ENCODE measurements at regions not wholly inside any gene's neighbourhood (a gene's known extent, or its start where the extent isn't known, plus 50 kb on each side); places are given as distances from the start of the nearest gene placed in this dataset.

DNA sequence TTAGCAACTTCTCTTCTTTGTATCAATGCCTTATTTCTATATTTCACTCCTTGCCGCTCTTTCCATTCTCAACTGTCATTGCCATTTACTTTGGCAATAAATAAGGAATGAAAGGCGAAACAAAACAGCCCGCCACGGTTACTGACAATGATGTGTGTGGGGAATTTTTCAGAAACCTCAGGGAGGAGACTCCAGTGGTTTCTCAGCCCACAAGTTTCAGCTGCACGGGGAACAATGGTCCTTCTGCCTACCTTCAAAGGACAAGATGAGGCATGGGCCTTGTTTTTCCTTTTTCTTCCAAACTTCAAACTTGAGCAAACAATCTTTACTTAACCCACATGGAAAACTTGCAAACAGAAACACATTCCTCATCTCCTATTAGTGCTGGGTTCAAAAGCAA lies 409.4 kb downstream of the METTL15 start:
- H3K4me1 Mint-ChIP-seq = no peaks in the 10 kb centered on the region

DNA sequence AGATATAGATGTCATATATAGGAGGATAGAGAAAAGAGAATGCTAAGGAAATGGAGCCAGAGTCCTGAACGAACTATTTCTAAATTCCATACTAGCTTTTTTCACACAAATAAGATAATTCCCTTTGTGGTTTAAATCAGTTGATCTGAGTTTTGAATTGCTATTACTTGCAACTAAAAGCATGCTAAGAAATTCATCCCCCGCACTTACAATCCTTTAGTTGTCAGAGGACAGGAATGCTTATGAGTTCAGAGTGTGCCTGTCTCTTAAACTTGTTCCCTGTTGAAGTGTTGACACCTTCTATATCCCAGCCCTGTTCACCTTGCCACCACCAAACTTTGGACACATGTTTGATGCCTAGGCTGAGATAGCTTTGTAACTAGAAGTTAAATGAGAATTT lies 406.2 kb downstream of the METTL15 start:
- H3K36me3 Mint-ChIP-seq (ENCODE audit: low read depth) = no peaks in the 10 kb centered on the region
- CTCF ChIA-PET = no interaction called here
- H3K9me3 Mint-ChIP-seq = peaks cover 2% of the 10 kb centered on the region
- intact Hi-C loops (cut with micrococcal nuclease) = no loop called here
- no peaks in the 10 kb centered on the region for H3K4me1 Mint-ChIP-seq
- no peak overlapping the region for H3K4me3 Mint-ChIP-seq
- TF ChIP-seq, protein P1, sequence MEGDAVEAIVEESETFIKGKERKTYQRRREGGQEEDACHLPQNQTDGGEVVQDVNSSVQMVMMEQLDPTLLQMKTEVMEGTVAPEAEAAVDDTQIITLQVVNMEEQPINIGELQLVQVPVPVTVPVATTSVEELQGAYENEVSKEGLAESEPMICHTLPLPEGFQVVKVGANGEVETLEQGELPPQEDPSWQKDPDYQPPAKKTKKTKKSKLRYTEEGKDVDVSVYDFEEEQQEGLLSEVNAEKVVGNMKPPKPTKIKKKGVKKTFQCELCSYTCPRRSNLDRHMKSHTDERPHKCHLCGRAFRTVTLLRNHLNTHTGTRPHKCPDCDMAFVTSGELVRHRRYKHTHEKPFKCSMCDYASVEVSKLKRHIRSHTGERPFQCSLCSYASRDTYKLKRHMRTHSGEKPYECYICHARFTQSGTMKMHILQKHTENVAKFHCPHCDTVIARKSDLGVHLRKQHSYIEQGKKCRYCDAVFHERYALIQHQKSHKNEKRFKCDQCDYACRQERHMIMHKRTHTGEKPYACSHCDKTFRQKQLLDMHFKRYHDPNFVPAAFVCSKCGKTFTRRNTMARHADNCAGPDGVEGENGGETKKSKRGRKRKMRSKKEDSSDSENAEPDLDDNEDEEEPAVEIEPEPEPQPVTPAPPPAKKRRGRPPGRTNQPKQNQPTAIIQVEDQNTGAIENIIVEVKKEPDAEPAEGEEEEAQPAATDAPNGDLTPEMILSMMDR (IDR thresholded peaks at IDR 0.05) = no peak
- H3K27me3 Mint-ChIP-seq = no peaks in the 10 kb centered on the region
- no peak for DNase-seq
- ATAC-seq (ENCODE audit: low read depth) = no peak
- POLR2A ChIA-PET = no interaction called here
- H3K27ac Mint-ChIP-seq = no peak overlapping the region

More for the DNA sequence above, 409.4 kb downstream of the METTL15 start:
- Mint-ChIP-seq H3K36me3 (ENCODE audit: low read depth) (no peaks in the 10 kb centered on the region), H3K9me3 (peaks cover 2% of the 10 kb centered on the region), H3K27ac (no peak overlapping the region), H3K27me3 (no peaks in the 10 kb centered on the region), H3K4me3 (no peak overlapping the region)
- intact Hi-C loops (cut with micrococcal nuclease) = no loop called here
- ChIA-PET CTCF (no interaction called here), POLR2A (no interaction called here)
- DNase-seq = no peak
- TF ChIP-seq, protein P1 (IDR thresholded peaks at IDR 0.05) = no peak
- no peak for ATAC-seq (ENCODE audit: low read depth)

DNA sequence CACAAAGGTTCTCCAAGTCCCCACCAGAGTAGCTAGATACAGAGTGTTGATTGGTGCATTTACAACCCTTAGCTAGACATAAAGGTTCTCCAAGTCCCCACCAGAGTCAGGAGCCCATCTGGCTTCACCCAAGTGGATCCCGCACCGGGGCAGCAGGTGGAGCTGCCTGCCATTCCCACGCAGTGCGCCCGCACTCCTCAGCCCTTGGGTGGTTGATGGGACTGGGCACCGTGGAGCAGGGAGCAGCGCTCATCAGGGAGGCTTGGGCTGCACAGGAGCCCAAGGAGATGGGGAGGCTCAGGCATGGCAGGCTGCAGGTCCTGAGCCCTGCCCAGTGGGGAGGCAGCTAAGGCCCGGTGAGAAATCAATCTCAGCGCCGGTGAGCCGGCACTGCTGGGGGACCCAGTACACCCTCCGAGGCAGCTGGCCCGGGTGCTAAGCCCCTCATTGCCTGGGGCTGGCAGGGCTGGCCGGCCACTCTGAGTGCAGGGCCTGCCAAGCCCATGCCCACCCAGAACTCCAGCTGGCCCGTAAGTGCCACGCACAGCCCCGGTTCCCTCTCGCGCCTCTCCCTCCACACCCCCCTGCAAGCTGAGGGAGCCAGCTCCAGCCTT lies 404.1 kb downstream of the METTL15 start:
- intact Hi-C loops (cut with micrococcal nuclease) = no loop called here
- no peak for DNase-seq
- Mint-ChIP-seq H3K9me3 (peaks cover 2% of the 10 kb centered on the region), H3K4me3 (no peak overlapping the region), H3K27me3 (no peaks in the 10 kb centered on the region), H3K4me1 (no peaks in the 10 kb centered on the region), H3K36me3 (ENCODE audit: low read depth) (no peaks in the 10 kb centered on the region), H3K27ac (no peak overlapping the region)
- ChIA-PET CTCF (no interaction called here), POLR2A (no interaction called here)
- TF ChIP-seq, protein P1 (IDR thresholded peaks at IDR 0.05) = no peak
- no peak for ATAC-seq (ENCODE audit: low read depth)

DNA sequence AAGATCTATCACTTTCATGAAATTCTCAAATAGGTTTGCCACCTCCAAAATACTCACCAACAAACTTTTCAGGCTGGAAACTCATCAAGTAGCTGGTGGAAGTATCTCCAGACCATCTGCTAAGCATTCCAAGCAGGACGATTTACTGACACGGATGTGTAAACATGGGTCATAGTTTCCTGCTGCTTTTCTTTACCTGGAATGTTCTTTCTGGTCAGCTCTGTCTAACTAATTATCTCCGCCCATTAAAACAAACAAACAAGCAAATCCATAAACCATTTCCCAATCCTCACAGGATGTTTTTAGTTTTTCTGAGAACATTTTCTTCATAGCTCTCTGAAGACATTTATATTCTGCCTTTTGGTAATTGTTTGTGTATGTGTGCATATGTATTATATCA lies 397.0 kb downstream of the METTL15 start:
- DNase-seq (no peak), ATAC-seq (ENCODE audit: low read depth) (no peak)
- POLR2A ChIA-PET = no interaction called here
- intact Hi-C loops (cut with micrococcal nuclease) = no loop called here
- Mint-ChIP-seq H3K27me3 (no peaks in the 10 kb centered on the region), H3K9me3 (no peaks in the 10 kb centered on the region), H3K4me1 (no peaks in the 10 kb centered on the region), H3K4me3 (no peak overlapping the region), H3K27ac (no peak overlapping the region), H3K36me3 (ENCODE audit: low read depth) (no peaks in the 10 kb centered on the region)
- CTCF ChIA-PET = no interaction called here
- TF ChIP-seq, protein P1 (IDR thresholded peaks at IDR 0.05) = no peak

DNA sequence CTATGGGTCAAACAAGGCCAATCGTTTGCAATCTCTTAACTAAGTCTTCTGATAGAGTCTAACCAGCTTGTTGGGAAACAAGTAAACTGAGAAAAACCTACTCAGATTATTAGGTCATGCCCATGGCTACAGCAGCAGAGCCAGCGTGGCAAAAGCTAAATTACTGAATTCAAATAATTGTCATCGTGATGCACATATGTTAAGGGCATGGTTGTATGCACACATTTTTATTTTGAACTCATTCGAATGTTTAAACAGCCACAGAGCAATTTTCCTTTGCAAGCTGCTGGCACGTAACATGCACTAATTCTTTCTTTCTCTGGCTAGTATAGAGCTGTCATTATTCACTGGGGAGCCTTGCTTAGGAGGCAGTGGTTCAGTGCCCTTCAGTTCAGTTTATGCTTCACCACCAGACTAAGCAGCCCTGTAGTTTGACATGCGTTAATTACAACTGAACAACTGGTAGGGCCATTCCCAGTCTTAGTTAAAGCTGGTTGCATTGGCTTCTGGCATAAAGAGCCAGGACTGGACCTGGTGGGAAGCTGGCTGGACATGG lies 396.4 kb downstream of the METTL15 start:
- intact Hi-C loops (cut with micrococcal nuclease) = no loop called here
- ATAC-seq (ENCODE audit: low read depth) (no peak), DNase-seq (no peak)
- no peaks in the 10 kb centered on the region for H3K9me3 Mint-ChIP-seq
- ChIA-PET CTCF (no interaction called here), POLR2A (no interaction called here)
- no peaks in the 10 kb centered on the region for H3K36me3 Mint-ChIP-seq (ENCODE audit: low read depth)
- no peaks in the 10 kb centered on the region for H3K4me1 Mint-ChIP-seq
- no peak overlapping the region for H3K4me3 Mint-ChIP-seq
- TF ChIP-seq, protein P1 (IDR thresholded peaks at IDR 0.05) = no peak
- no peaks in the 10 kb centered on the region for H3K27me3 Mint-ChIP-seq
- H3K27ac Mint-ChIP-seq = no peak overlapping the region
